NCI-H345 treated with DMSO at 0.1 percent for 48 hours (cell line): ENCODE measurements at regions not wholly inside any gene's neighbourhood (a gene's known extent, or its start where the extent isn't known, plus 50 kb on each side); places are given as distances from the start of the nearest gene placed in this dataset.

Experiments
- DNase-seq: peaks from one replicate; lab custom pipeline; 2025; ENCODE audit not compliant: unreplicated experiment; lab: John Stamatoyannopoulos, UW

DNA sequence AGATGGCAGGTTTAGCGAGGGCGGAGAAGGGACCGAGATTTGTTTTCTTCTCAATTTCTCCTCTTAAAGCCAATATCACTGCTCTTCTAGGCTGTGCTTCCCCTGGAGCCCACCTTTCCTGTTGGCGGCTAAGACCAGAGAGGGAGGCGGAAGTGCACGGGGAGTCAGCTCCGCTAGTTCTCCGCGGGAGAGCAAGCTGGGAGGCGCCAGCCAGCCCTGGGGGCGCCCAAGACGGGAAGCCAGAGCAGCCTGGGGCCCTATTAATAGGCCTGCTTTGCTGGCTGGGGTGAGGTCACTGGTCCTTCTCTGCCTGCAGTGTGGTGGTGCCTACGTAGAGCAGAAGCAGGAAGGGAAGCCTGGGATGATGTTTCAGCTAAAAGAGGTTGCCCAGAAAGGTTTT, 61.6 kb downstream of the LSM5 start:
- DNase-seq: no peak

- peak; percentile 4 for DNase-seq
Measured at GRCh38 chr7:32427769-32428291, 62.4 kb downstream of the LSM5 start.

GRCh38 chr7:32416846-32417245, 73.3 kb downstream of the LSM5 start:
- no peak for DNase-seq

GRCh38 chr7:32415936-32416335, 74.2 kb downstream of the LSM5 start:
- DNase-seq: no peak

DNA sequence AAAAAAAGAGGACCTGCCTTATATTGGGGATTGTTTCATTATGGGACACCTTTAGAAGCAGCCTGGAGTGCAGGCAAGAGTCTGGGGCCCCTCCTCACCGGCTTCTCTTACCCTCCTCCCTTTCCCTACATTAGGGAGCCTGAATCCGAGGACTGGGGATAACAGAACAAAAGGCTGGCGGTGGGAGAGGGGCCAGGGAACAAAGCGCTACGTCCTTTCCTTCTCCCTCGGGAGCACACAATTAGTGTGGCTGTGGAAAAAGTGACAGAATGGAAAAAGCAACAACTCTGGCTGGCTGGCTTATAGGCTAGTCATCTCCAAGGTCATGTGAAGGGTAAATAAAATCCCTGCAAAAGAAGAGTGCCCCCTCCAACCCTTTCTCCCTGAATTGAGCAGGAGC, 74.7 kb downstream of the LSM5 start:
- no peak for DNase-seq

GRCh38 chr7:32412471-32412870, 77.7 kb downstream of the LSM5 start:
- no peak for DNase-seq

- DNase-seq: no peak
Measured at GRCh38 chr7:32410545-32410944, 79.6 kb downstream of the LSM5 start.

GRCh38 chr7:32406386-32406785, 83.8 kb downstream of the LSM5 start:
- no peak for DNase-seq

DNA sequence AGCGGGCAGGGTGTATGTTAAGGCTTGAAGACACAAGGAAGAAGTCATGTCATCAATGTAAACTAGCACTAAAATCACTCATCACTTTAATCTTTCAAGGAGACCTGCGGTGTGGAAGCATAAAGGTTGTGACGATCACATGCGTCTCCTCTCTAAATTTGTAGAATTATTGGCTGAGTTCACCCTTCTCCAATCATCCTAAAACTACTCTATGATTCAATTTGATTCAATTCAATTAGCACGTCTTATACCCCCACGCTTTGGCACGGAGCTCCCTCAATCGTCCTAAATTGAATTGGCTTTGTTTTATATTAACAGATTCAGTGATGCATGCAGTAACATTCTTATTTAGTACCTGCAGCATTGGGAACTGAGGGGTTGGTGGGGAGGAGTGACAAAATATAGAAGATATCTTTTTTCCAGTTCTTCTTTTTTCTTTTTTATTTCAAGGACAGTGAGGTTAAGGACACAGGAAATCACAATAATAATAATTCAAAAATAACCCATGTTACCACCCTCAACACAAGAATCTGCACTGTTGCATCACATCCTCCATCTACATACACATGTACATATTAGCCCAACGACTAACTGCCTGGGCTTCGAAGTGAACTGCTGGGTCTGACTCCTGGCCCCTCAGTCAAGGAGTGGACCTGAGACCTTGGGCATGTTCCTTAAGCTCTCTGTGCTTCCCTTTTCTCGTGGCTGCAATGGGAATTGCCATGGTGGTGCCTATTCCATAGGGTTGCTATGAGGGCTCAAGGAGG, 86.5 kb downstream of the LSM5 start:
- DNase-seq: no peak

DNA sequence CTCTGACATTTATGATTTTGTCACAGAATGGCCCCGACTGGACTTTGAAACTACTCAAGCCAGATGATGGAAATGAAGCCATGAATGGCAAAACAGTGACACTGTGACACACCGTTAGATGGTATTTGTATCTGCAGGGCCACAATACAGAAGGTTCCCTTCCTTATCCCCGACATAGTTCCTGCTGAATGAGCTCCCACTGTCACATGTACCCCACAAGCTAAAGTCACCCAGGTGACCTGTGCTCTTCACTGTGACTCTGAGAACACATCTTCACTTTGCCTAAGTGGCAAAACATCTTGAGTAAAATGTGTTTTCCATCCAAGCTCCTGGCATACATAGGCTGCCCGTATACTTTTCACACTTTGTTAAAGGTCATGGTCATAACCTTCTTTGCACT, 89.5 kb downstream of the LSM5 start:
- DNase-seq: no peak

DNA sequence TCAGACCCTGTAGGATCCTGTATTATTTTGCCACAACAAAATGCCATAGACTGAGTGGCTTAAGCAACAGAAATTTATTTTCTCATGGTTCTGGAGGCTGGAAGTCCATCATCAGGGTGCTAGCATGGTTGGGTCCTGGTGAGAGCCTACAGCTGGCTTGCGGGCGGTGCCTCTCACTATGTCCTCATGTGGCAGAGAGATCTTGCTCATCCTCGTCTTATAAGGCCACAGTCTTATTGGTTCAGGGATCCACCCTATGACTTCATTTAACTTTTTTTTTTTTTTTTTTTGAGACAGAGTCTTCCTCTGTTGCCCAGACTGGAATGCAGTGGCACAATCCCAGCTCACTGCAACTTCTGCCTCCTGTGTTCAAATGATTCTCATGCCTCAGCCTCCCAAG, 90.9 kb downstream of the LSM5 start:
- no peak for DNase-seq

GRCh38 chr7:32395168-32395567, 95.0 kb downstream of the LSM5 start:
- no peak for DNase-seq

DNA sequence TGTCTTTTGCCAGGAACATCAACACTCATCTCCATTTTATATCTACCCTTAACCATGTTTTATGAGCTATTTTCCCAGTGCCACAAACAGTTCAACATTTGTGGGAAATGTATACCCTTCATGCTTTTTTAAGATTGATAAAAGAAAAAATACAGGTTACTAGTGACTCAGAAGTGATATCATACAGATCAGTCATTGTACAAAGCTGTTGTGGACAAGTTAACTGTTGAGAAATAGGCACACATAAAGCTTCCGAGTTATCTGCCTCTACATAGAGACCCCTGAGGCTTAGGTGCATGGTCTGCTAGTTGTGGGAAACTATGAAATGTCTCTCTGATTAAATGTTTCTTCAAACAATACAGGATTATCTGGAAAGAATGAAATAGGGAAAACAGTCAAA, 96.3 kb downstream of the LSM5 start:
- no peak for DNase-seq

- no peak for DNase-seq
Measured at GRCh38 chr7:32390210-32390609, 100.0 kb downstream of the LSM5 start.

- no peak for DNase-seq
Measured at GRCh38 chr7:32385316-32385956, 104.7 kb downstream of the LSM5 start.

GRCh38 chr7:32381024-32381601, 109.1 kb downstream of the LSM5 start:
- DNase-seq: no peak

DNA sequence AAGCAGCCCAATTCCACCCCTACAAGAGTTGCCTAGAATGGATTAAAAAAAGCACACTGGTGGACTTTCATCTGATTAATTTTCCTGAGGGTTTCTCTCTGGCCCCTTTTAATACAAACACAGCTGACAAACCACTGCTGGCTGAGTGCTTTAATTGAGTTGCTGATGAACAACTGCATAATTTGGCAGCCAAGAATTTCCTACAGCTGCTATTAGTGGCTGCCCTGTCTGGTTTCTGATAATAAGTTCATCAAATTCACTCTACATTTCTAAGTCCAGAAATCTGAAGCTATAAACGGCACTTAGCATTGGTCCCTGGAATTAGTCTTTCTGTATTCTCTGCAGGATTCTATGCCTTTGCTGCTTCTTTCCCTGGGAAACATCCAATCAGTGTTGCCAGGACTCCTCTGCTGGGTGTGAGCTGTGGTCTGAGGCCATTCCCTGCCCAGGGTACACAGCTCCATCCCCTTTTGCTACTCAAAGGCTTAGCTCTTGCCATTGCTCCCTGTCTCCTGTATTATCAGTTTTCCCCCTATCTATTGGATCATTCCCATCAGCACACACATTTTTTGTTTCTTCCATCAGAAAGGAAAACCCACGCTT, 110.6 kb downstream of the LSM5 start:
- no peak for DNase-seq

GRCh38 chr7:32378988-32379387, 111.2 kb downstream of the LSM5 start:
- DNase-seq: no peak

DNA sequence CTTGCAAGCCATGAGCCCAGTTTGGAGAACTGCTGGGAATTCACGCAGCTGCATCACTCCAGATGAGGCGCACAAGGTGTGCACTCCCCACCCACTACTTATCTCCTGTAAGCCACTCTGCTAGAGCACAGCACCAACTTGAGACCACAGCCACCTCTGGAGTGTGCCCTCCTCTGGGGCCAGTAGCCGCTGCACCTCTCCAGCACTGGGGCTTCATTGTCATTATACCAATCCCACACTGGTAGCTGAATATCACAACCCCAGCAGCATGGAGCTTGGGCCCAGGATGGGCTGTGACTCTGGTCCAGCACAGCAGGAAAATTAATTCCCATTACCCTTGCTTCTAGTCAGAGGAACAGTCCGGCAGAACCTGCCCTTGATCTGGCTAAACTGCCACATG, 125.6 kb downstream of the LSM5 start:
- no peak for DNase-seq

DNA sequence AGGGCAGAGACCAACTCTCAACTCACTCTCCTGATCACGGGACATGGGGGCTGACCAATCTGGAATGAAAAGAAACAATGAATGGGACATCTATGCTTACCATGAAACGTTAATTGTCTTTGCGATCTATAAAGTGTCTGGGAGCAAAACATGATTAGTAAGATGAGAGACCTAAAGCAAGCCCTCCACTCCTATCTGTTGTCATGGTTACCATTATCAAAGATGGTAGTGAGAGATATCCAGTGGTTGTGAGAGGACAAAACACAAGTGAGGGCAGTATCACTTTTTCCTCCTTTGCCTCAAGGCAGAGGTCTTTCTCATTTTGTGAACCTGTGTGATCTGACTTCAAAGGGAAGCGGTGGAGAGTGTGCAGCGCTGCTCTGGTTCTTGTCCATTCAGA, 130.1 kb downstream of the LSM5 start:
- DNase-seq: no peak

GRCh38 chr7:32357535-32358277, 132.5 kb downstream of the LSM5 start:
- DNase-seq: no peak
